GM12865 (cell line): ENCODE measurements at regions not wholly inside any gene's neighbourhood (a gene's known extent, or its start where the extent isn't known, plus 50 kb on each side); places are given as distances from the start of the nearest gene placed in this dataset.

Experiments
- DNase-seq: peaks from one replicate; pipeline ENCODE4 v3.0.0; 2010; ENCODE audit warnings: low read depth
- H3K4me3 ChIP-seq: 2 replicates; pipeline ENCODE4 v1.5.1; 2011; ENCODE audit warnings: mild to moderate bottlenecking, low read depth, low read length, control low read depth
- TF ChIP-seq, protein P1 (sequence below): IDR thresholded peaks from 2 replicates; pipeline ENCODE4 v1.5.1; 2011; ENCODE audit warnings: low read length, control low read depth, low read depth, inconsistent platforms; ENCODE audit not compliant: insufficient read depth; ENCODE audit errors: missing control alignments

DNA sequence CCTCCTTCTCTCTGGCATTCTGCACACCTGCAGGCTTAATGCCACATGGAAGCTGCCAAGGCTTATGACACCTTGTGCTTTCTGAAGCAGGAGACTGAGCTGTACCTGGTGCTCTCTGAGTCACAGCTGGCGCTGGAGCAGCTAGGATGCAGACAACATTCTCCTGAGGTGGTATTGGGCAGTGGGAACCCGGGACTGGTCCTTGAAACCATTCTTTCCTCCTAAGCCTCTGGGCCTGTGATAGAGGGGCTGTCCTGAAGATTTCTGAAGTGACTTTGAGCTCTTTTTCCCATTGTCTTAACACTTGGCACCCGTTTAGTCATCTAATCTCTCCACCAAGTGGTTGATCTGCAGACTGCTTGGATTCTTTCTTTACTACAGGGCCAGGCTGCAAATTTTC lies 508.4 kb downstream of the TFEC start:
- no peak overlapping the region for H3K4me3 ChIP-seq
- TF ChIP-seq, protein P1, sequence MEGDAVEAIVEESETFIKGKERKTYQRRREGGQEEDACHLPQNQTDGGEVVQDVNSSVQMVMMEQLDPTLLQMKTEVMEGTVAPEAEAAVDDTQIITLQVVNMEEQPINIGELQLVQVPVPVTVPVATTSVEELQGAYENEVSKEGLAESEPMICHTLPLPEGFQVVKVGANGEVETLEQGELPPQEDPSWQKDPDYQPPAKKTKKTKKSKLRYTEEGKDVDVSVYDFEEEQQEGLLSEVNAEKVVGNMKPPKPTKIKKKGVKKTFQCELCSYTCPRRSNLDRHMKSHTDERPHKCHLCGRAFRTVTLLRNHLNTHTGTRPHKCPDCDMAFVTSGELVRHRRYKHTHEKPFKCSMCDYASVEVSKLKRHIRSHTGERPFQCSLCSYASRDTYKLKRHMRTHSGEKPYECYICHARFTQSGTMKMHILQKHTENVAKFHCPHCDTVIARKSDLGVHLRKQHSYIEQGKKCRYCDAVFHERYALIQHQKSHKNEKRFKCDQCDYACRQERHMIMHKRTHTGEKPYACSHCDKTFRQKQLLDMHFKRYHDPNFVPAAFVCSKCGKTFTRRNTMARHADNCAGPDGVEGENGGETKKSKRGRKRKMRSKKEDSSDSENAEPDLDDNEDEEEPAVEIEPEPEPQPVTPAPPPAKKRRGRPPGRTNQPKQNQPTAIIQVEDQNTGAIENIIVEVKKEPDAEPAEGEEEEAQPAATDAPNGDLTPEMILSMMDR, result no peak

DNA sequence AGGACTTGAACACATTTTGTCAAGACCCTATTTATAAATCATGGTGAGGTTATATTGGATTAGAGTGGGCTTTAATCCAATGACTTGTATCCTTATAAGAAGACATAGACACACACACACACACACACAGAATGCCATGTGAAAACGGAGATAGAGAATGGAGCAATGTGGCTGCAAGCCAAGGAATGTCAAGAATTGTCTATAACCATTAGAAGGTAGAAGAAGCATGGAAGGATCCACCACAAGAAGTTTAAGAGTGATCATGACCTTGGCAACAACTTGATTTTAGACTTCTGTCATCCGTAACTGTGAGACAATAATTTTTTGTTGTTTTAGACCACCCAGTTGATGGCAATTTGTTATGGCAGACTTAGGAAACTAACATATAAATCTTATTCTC lies 514.2 kb downstream of the TFEC start:
- DNase-seq, result no peak
- no peak overlapping the region for H3K4me3 ChIP-seq
- TF ChIP-seq, protein P1, result no peak

More for the DNA sequence above, 508.4 kb downstream of the TFEC start:
- DNase-seq, result no peak

DNA sequence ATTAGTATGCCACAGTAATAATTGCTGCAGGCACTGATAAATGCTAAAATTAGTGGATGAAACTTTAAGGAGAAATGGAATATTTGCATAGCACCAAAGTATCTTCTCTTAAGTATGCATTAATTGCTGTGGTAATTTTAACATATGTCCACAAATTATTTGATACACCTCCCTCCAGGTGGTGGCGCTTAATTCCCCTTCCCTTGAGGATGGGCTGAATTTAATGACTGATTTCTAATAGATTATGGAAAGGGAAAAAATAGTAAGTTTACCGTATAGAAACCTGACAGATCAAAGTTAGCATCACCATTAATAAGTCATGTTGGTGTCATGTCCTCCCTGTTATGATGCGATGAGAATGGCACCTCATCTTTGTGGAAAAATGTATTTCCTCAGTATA lies 519.2 kb downstream of the TFEC start:
- no peak for DNase-seq
- TF ChIP-seq, protein P1, result no peak
- H3K4me3 ChIP-seq, result no peak overlapping the region

DNA sequence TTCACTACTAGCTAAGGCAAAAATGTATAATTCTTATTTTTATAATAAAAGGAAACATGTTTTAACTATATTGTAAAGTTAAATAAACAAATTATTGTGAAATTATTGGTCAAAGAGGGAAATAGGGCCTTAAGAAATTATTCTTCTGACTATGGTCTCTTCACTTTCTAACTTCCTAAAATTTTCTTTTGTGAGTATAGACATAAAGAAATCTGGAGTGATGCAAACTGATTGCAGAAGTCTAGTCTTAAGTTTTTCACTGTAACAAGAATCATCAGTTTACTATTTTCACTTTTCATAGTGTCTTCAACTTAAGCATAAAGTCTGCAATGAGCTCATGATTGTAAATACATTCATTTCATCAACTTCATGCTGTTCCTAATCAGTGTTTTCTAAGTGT lies 525.4 kb downstream of the TFEC start:
- H3K4me3 ChIP-seq, result no peak overlapping the region
- TF ChIP-seq, protein P1, result no peak
- no peak for DNase-seq

DNA sequence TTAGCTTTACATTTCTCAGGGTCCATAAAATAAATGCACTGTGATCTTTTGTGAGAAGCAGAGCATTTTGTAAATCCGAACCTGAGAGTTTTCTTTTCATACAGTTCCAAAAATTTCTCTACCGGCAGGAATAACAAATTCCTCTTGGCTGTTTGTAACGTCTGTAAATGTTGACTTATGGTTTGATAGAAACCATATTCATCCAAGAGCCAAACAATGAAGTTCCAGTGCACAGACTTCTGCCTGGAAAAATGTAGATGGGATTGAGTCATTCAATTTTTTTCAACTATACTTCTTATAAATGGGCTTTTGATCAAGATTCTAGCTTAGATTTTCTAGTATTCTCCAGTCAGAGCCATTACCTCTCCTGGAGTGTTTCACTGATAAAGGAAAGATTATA lies 530.6 kb downstream of the TFEC start:
- no peak overlapping the region for H3K4me3 ChIP-seq
- DNase-seq, result no peak
- TF ChIP-seq, protein P1, result no peak

DNA sequence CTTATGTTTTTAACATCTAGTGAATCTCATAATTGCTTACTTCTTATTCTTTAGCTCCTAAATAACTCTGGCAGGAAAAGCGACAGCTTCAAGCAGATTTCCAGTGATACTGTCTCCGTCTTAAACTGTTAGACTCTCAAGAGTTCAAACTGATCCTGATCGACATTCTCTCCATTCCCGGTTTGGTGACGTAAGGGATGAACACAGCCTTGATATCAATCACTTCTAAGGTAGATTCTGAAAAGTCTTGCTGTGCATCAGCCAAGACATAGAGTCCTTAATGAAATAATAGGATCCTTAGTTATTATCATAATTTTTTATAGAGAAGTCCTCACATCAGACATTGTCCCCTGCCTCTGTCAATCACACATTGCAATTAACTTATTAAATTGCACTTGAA lies 534.6 kb downstream of the TFEC start:
- H3K4me3 ChIP-seq, result no peak overlapping the region
- TF ChIP-seq, protein P1, result no peak
- DNase-seq, result no peak

DNA sequence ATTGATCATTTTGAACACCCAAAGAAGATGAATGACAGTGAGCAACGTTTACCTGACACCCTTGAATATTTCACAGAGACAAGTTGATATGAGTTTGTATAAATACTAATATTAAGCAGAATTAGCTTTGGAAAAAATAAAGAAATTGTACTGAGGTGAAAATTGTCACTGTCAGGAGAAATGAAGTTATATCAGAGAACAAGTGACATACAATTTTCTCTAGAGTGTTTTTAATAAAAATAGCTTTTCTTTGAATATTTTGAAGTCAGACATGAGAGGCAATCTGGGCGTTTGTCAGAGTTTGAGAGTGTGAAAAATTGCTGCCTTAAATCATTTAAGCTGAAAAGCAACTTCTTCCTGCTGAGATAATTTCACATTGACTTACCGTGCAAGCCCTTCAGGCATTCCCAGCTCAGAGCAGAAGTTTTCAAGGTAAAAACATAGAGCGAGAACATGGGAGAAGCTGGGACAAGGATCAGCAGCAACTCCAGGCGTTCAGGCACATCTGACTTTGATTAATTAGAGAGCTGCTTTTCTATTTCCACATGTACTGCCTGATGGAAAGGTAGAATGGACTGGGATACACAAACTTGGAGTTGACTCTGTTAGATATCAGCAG lies 535.9 kb downstream of the TFEC start:
- TF ChIP-seq, protein P1, result no peak
- DNase-seq, result no peak
- H3K4me3 ChIP-seq, result no peak overlapping the region
